C1 segment of cervical spinal cord (tissue), 14 donors: ENCODE measurements at regions not wholly inside any gene's neighbourhood (a gene's known extent, or its start where the extent isn't known, plus 50 kb on each side); places are given as distances from the start of the nearest gene placed in this dataset.
A peak's percentile ranks its signal among the peaks of the same experiment; 100 is the strongest.

Experiments
- DNase-seq, 14 donors: peaks; one replicate each; lab custom pipeline; 2025; lab: John Stamatoyannopoulos, UW

GRCh38 chr9:130755377-130756007, 61.9 kb downstream of the EXOSC2 start:
- peak in 1 of 14 donors; percentile 2 for DNase-seq

- no peak for DNase-seq
These were observed 62.5 kb downstream of the EXOSC2 start for GRCh38 chr9:130756037-130756436.

- no peak for DNase-seq
These were observed 63.0 kb downstream of the EXOSC2 start for GRCh38 chr9:130756455-130757152.

- no peak for DNase-seq
These were observed 66.2 kb downstream of the EXOSC2 start for GRCh38 chr9:130759738-130760137.

GRCh38 chr9:130763331-130764171, 70.0 kb downstream of the EXOSC2 start:
- no peak for DNase-seq

GRCh38 chr9:130765137-130766020, 69.7 kb upstream of the ABL1 start:
- no peak for DNase-seq

GRCh38 chr9:130766021-130766926, 68.8 kb upstream of the ABL1 start:
- DNase-seq = peak in 1 of 14 donors; percentile 10

- DNase-seq = peak in 2 of 14 donors; percentile 12 to 20
These were observed 68.1 kb upstream of the ABL1 start for GRCh38 chr9:130766927-130767307.

- DNase-seq = peak in 4 of 14 donors; percentile 15 to 26 (median 22)
These were observed 66.8 kb upstream of the ABL1 start for GRCh38 chr9:130768265-130768664.

GRCh38 chr9:130768891-130769403, 66.1 kb upstream of the ABL1 start:
- DNase-seq = no peak

GRCh38 chr9:130770093-130770492, 65.0 kb upstream of the ABL1 start:
- DNase-seq = no peak

- DNase-seq = no peak
These were observed 64.2 kb upstream of the ABL1 start for GRCh38 chr9:130770679-130771442.

- DNase-seq = no peak
These were observed 62.9 kb upstream of the ABL1 start for GRCh38 chr9:130772185-130772584.

GRCh38 chr9:130774183-130774582, 60.9 kb upstream of the ABL1 start:
- no peak for DNase-seq

- no peak for DNase-seq
These were observed 59.6 kb upstream of the ABL1 start for GRCh38 chr9:130775336-130775991.

GRCh38 chr9:130779153-130779855, 55.8 kb upstream of the ABL1 start:
- DNase-seq = no peak

GRCh38 chr9:130780415-130780814, 54.6 kb upstream of the ABL1 start:
- DNase-seq = no peak

GRCh38 chr9:130780865-130781504, 54.1 kb upstream of the ABL1 start:
- DNase-seq = no peak
